H1 (cell line): ENCODE measurements at regions not wholly inside any gene's neighbourhood (a gene's known extent, or its start where the extent isn't known, plus 50 kb on each side); places are given as distances from the start of the nearest gene placed in this dataset.

Experiments used
- CTCF ChIP-seq, 3 experiments: IDR thresholded peaks; 1 replicate in 2 of 3; 2 replicates in 1 of 3; pipeline versions ENCODE4 v1.5.1 to v1.6.1; 2011; ENCODE audit warnings: low read length in 3 of 3, mild to moderate bottlenecking in 3 of 3, inconsistent platforms in 2 of 3, low read depth in 1 of 3, moderate library complexity in 1 of 3; ENCODE audit not compliant: insufficient read depth in 1 of 3; ENCODE audit errors: control extremely low read depth in 1 of 3
- MAX ChIP-seq: IDR thresholded peaks from 2 replicates; pipeline ENCODE4 v1.6.1; 2012; ENCODE audit warnings: inconsistent platforms

- TF ChIP-seq CTCF (IDR thresholded peaks at IDR 0.05; ENCODE audit: control extremely low read depth in 1 of 3, insufficient read depth in 1 of 3, low read depth in 1 of 3, low read length in 3 of 3) (no peak), MAX (no peak)
These were observed 59.2 kb downstream of the FOXL3 start (continued) for GRCh38 chr7:348962-349743.
